Activated T-helper 17 cell treated with anti-CD3 and anti-CD28 coated beads, Interleukin-2, amount 50 U/mL, for 72 hours (primary cell): ENCODE measurements at regions not wholly inside any gene's neighbourhood (a gene's known extent, or its start where the extent isn't known, plus 50 kb on each side); places are given as distances from the start of the nearest gene placed in this dataset.
"Not testable (repeated sequence)": the region's sequence is repeated elsewhere in the genome, so short reads cannot be mapped to it uniquely, and the experiment has no call there.

Experiments
- ATAC-seq: fragments of 150-1000 bp; cut with Tn5 transposase; replicated peaks from 2 replicates; pipeline ENCODE4 v1.10.0; 2021; ENCODE audit warnings: mild to moderate bottlenecking, moderate library complexity
- H3K27ac Mint-ChIP-seq: one replicate; pipeline ENCODE4 v1.8.0; 2022; ENCODE audit warnings: mixed read lengths
- H3K27me3 Mint-ChIP-seq: one replicate; pipeline ENCODE4 v1.8.0; 2022; ENCODE audit warnings: mixed read lengths
- H3K36me3 Mint-ChIP-seq: one replicate; pipeline ENCODE4 v1.8.0; 2022; ENCODE audit warnings: low read depth, mild to moderate bottlenecking, mixed read lengths
- H3K4me1 Mint-ChIP-seq: one replicate; pipeline ENCODE4 v1.8.0; 2022; ENCODE audit warnings: mixed read lengths
- H3K4me3 Mint-ChIP-seq: one replicate; pipeline ENCODE4 v1.8.0; 2022; ENCODE audit warnings: mild to moderate bottlenecking, mixed read lengths
- H3K9me3 Mint-ChIP-seq: one replicate; pipeline ENCODE4 v1.8.0; 2022; ENCODE audit warnings: mixed read lengths

DNA sequence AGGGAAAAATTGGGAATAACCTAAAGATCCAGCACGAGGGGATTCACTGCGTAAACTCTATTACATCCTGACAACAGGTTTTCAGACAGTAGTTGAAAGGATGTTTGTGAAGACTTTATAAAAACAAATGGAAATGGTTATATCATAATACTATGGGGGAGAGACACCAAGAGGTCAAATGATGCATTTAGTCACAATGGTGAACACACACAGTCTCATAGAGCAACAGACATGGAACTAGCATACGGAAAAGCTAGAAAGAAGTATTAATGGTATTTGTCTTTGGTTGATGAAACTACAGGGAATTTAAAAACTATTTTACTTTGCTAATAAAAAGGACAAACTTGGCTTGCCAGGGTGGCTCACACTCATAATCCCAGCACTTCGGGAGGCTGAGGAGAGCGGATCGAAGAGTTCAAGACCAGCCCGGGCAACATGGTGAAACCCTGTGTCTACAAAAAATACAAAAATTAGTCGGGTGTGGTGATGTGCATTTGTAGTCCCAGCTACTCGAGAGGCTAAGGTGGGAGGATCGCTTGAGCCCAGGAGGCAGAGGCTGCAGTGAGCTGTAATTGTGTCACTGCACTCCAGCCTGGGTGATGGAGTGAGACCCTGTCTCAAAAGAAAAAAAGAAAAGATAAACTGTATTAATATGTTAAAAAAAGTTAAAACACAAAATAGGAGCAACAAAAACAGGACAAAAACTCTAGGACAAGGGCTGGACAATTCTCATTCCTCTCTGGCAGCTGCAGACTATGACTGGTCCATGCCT, 94.8 kb downstream of the MYCN start:
- H3K27me3 Mint-ChIP-seq: no peaks in the 10 kb centered on the region

DNA sequence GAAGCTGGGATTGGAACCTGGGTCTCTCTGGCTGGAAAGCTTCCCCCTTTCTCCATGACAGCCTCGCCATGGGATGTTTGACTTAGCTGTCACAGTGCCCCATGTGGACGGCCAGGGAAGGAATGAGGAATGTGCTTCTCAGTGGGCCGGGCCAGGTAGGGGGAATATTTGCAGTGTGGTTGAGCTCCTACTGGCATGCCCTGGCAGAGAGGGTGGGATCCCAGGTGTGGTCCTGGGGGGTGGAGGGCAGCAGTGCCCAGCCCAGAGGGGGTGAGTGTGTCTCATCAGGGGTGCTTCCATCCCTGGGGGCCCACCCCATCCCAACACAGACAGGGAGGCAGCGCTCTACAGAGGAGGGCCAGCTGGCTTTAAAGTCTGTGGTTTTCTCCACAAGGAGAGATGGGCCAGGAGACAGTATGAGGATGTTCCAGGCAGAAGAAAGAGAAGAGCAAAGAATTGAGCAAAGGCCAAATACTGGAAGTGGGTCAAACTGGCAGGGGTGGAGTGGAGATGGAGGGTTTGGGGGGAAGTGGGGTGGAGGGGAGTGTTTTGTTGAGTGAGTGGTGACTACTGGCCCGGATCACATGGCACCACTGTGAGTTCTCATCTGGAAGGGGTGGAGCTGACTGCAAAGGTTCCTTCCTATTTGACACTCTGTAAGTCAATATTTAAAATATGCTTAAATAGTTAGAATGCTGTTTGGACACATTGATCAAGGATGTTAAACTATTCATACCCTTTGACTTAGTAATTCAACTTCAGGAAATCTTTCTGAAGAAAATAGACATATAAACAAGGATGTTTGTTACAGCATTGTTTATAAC, 94.0 kb downstream of the MYCN start:
- H3K27ac Mint-ChIP-seq: no peak overlapping the region
- no peak for ATAC-seq
- no peaks in the 10 kb centered on the region for H3K9me3 Mint-ChIP-seq
- H3K36me3 Mint-ChIP-seq: no peaks in the 10 kb centered on the region
- no peaks in the 10 kb centered on the region for H3K4me1 Mint-ChIP-seq
- no peak overlapping the region for H3K4me3 Mint-ChIP-seq
- no peaks in the 10 kb centered on the region for H3K27me3 Mint-ChIP-seq

More for the DNA sequence above, 94.8 kb downstream of the MYCN start:
- ATAC-seq: no peak
- Mint-ChIP-seq H3K4me1 (no peaks in the 10 kb centered on the region), H3K9me3 (no peaks in the 10 kb centered on the region), H3K4me3 (no peak overlapping the region), H3K27ac (no peak overlapping the region), H3K36me3 (no peaks in the 10 kb centered on the region)

- no peak for ATAC-seq
- no peaks in the 10 kb centered on the region for H3K9me3 Mint-ChIP-seq
- H3K27me3 Mint-ChIP-seq: peaks cover 3% of the 10 kb centered on the region
- no peaks in the 10 kb centered on the region for H3K4me1 Mint-ChIP-seq
- no peak overlapping the region for H3K4me3 Mint-ChIP-seq
- no peak overlapping the region for H3K27ac Mint-ChIP-seq
- H3K36me3 Mint-ChIP-seq: no peaks in the 10 kb centered on the region
Measured at GRCh38 chr2:16033032-16033293, 92.6 kb downstream of the MYCN start.

DNA sequence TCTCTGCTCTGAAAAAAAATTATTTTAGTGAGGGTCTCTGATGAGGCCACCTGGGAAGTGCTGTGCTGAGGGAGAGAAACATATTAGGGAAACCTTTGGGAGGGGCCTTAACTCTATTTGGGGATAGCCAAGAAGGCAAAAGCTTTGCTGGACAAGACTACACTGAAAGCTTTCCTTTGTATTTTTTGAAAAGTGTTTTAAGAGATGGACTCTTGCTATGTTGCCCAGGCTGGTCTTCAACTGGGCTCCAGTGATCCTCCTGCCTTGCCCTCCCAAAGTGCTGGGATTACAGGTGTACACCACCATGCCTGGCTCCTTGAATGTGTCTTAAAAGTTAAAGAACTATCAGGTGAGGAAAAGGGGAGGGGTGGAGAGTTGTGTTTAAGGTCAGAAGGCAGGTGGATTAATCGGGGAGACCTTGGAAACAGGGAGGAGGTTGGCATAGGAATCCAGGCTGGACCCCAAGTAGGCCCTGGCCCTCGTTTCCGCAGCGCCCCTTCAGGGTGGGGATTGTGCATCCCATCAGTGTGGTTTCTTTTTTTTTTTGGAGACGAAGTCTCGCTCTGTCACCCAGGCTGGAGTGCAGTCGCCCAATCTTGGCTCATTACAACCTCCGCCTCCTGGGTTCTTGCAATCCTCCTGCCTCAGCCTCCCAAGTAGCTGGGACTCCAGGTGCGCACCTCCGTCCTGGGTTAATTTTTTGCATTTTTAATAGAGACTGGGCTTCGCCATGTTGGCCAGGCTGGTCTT, 92.1 kb downstream of the MYCN start:
- H3K36me3 Mint-ChIP-seq: no peaks in the 10 kb centered on the region
- H3K9me3 Mint-ChIP-seq: no peaks in the 10 kb centered on the region
- no peaks in the 10 kb centered on the region for H3K4me1 Mint-ChIP-seq
- no peak overlapping the region for H3K27ac Mint-ChIP-seq
- ATAC-seq: no peak
- peaks cover 3% of the 10 kb centered on the region for H3K27me3 Mint-ChIP-seq
- H3K4me3 Mint-ChIP-seq: no peak overlapping the region

- H3K36me3 Mint-ChIP-seq: no peaks in the 10 kb centered on the region
- no peaks in the 10 kb centered on the region for H3K9me3 Mint-ChIP-seq
- no peaks in the 10 kb centered on the region for H3K4me1 Mint-ChIP-seq
- ATAC-seq: no peak
- H3K27ac Mint-ChIP-seq: no peak overlapping the region
- peaks cover 3% of the 10 kb centered on the region for H3K27me3 Mint-ChIP-seq
- no peak overlapping the region for H3K4me3 Mint-ChIP-seq
Measured at GRCh38 chr2:16031848-16032159, 91.5 kb downstream of the MYCN start.

- Mint-ChIP-seq H3K27ac (no peak overlapping the region), H3K36me3 (no peaks in the 10 kb centered on the region), H3K27me3 (peaks cover 3% of the 10 kb centered on the region), H3K4me3 (no peak overlapping the region), H3K4me1 (no peaks in the 10 kb centered on the region), H3K9me3 (no peaks in the 10 kb centered on the region)
- ATAC-seq: no peak
Measured at GRCh38 chr2:16031058-16031847, 90.9 kb downstream of the MYCN start.

GRCh38 chr2:16030206-16031057, 90.1 kb downstream of the MYCN start:
- ATAC-seq: no peak
- Mint-ChIP-seq H3K36me3 (no peaks in the 10 kb centered on the region), H3K4me3 (no peak overlapping the region), H3K9me3 (no peaks in the 10 kb centered on the region), H3K4me1 (no peaks in the 10 kb centered on the region), H3K27me3 (peaks cover 3% of the 10 kb centered on the region), H3K27ac (no peak overlapping the region)

DNA sequence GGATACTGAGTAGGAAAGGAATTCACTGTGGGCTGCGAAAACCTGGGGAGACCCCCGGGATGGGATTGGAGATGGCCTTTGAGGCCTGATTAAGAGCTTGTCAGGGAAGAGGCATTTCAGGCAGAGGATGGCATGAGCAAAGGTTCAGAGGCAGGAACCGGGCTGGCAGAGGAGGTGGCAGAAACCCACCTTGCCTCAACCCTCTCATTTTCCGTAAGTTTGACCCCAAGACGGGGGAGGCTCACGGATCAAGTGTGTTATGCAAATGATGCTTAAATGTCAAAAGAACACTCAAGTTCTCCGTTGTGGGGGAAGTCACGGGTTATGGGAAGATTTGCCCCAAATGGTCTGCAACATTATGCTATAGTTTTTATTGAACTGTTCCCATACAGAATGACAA, 88.3 kb downstream of the MYCN start:
- Mint-ChIP-seq H3K36me3 (no peaks in the 10 kb centered on the region), H3K4me3 (no peak overlapping the region), H3K27me3 (peaks cover 3% of the 10 kb centered on the region), H3K27ac (no peak overlapping the region), H3K4me1 (no peaks in the 10 kb centered on the region), H3K9me3 (no peaks in the 10 kb centered on the region)
- ATAC-seq: no peak

DNA sequence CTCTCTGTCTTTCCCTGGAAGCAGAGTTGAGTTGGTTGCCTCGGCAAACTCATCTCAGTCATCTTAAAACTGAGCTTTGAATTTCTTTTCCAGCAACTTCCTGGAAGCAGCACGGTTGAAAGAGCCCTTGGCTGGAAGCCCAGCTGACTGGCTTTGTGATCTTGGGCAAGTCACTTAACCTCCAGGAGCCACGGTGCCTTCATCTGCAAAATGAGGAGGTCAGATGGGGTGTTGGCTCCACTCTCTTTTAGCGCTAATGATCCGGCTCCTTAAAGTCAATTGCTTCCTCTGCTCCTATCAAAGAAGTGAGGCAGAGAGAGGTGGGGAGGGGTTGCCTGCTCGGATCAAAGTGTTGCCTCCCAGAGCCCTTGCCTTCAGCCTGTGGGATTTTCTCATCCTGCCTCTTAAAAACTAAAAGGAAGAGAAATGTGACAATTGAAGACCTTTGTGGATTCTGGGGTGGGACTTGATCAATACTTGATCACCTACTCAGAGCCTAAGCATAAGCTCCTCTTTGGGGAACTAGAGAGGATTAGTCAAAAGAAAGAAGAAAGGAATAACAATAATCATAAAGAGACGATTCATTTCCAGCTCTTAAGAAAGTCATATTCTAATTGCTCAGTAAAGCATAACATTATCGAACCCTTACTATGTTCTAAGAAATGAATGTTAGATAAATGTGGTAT, 86.6 kb downstream of the MYCN start:
- no peak overlapping the region for H3K27ac Mint-ChIP-seq
- H3K27me3 Mint-ChIP-seq: peaks cover 6% of the 10 kb centered on the region
- H3K4me1 Mint-ChIP-seq: no peaks in the 10 kb centered on the region
- H3K36me3 Mint-ChIP-seq: no peaks in the 10 kb centered on the region
- H3K4me3 Mint-ChIP-seq: no peak overlapping the region
- no peak for ATAC-seq
- H3K9me3 Mint-ChIP-seq: no peaks in the 10 kb centered on the region

- Mint-ChIP-seq H3K9me3 (no peaks in the 10 kb centered on the region), H3K27ac (no peak overlapping the region), H3K4me3 (no peak overlapping the region), H3K4me1 (no peaks in the 10 kb centered on the region), H3K27me3 (peaks cover 6% of the 10 kb centered on the region), H3K36me3 (no peaks in the 10 kb centered on the region)
- no peak for ATAC-seq
Measured at GRCh38 chr2:16025876-16026640, 85.7 kb downstream of the MYCN start.

DNA sequence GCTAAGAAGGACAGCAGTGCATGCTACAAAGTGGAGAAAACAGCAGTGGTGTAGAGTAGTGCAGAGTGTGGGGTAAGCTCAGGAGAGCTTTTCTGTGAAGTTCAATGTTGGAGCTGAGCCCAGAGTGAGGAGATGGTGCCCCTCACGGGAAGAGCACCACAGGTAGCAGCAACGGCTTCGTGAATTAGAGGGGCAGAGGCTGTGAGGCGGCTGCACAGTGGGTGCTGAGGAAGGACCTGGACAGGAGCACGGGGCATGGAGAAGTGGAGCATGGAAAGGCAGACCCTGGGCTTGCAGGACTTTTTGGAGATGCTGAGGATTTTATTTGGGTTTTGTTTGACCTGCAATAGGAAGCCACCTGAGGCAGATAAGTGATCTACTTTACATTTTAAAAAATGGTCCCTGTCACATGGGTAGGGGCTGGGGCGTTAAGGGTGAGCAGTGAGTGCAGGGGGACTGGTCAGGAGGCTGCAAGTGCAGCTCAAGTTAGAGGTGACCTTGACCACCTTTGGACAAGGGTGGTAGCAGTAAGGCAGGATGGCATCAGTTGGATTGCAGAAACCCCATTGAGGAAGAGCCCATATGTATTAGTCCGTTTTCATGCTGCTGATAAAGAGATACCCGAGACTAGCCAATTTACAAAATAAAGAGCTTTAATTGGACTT, 85.0 kb downstream of the MYCN start:
- ATAC-seq: no peak
- H3K27me3 Mint-ChIP-seq: peaks cover 6% of the 10 kb centered on the region
- H3K4me3 Mint-ChIP-seq: no peak overlapping the region
- H3K27ac Mint-ChIP-seq: no peak overlapping the region
- no peaks in the 10 kb centered on the region for H3K36me3 Mint-ChIP-seq
- no peaks in the 10 kb centered on the region for H3K4me1 Mint-ChIP-seq
- no peaks in the 10 kb centered on the region for H3K9me3 Mint-ChIP-seq

DNA sequence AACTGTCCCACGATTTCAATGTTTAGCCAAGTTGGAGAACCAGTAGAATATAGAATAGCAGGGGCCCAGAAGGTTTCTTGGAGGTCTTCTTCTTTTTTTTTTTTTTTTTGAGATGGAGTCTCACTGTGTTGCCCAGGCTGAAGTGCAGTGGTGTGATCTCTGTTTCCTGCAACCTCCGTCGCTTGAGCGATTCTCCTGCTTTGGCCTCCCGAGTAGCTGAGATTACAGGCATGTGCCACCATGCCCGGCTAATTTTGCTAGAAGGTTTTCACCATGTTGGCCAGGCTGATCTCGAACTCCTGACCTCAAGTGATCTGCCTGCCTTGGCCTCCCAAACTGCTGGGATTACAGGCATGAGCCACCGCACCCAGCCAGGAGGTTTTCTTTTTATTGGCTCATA, 84.3 kb downstream of the MYCN start:
- not testable (repeated sequence) for H3K27ac Mint-ChIP-seq, H3K27me3 Mint-ChIP-seq, H3K4me3 Mint-ChIP-seq, H3K9me3 Mint-ChIP-seq, H3K4me1 Mint-ChIP-seq, H3K36me3 Mint-ChIP-seq, ATAC-seq
